B cell (primary cell): ENCODE measurements at regions not wholly inside any gene's neighbourhood (a gene's known extent, or its start where the extent isn't known, plus 50 kb on each side); places are given as distances from the start of the nearest gene placed in this dataset.

ENCODE experiments used
- EZH2 ChIP-seq: IDR thresholded peaks from 2 replicates; pipeline ENCODE4 v1.6.1; 2012; ENCODE audit warnings: borderline replicate concordance, low read depth, mild to moderate bottlenecking, moderate library complexity, low read length; ENCODE audit not compliant: insufficient read depth, poor library complexity, severe bottlenecking
- TF ChIP-seq, protein P1 (sequence below): fragments of 200-600 bp; IDR thresholded peaks from one replicate; pipeline ENCODE4 v1.8.0; 2022; ENCODE audit warnings: antibody characterized with exemption, mild to moderate bottlenecking

DNA sequence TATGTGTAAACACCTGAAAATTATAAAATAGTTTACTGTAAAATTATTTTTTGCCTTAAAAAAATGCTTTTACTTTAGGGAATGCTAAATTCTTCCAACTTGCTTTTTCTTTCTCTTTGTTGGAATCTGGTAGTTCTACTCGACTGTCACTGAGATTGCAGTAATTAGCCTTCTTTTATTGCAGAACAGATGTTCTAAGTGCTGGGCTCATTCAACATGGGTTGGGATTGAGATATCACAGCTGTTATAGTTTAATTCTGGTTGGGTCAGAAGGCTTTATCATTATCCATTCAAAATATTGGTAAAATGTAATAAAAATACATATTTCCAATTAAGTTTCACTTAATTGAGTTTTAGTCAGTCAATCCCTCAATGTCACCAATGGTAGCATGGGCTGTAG is 686.7 kb downstream of the CDH18 start:
- TF ChIP-seq, protein P1, sequence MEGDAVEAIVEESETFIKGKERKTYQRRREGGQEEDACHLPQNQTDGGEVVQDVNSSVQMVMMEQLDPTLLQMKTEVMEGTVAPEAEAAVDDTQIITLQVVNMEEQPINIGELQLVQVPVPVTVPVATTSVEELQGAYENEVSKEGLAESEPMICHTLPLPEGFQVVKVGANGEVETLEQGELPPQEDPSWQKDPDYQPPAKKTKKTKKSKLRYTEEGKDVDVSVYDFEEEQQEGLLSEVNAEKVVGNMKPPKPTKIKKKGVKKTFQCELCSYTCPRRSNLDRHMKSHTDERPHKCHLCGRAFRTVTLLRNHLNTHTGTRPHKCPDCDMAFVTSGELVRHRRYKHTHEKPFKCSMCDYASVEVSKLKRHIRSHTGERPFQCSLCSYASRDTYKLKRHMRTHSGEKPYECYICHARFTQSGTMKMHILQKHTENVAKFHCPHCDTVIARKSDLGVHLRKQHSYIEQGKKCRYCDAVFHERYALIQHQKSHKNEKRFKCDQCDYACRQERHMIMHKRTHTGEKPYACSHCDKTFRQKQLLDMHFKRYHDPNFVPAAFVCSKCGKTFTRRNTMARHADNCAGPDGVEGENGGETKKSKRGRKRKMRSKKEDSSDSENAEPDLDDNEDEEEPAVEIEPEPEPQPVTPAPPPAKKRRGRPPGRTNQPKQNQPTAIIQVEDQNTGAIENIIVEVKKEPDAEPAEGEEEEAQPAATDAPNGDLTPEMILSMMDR = no peak
- TF ChIP-seq EZH2 = no peak
